ENCODE measurements at regions not wholly inside any gene's neighbourhood (a gene's known extent, or its start where the extent isn't known, plus 50 kb on each side); places are given as distances from the start of the nearest gene placed in this dataset.

- Histone ChIP-seq H3K27ac (ENCODE audit: low read depth, low read length) (no peak overlapping the region), H3K4me3 (ENCODE audit: low read depth, low read length) (no peak overlapping the region), H3K9me3 (ENCODE audit: control insufficient read depth, insufficient read depth, low read length) (no peaks in the 10 kb centered on the region), H3K27me3 (ENCODE audit: control insufficient read depth, insufficient read depth, low read length) (peaks cover 3% of the 10 kb centered on the region)
- ChIA-PET POLR2A (interaction anchor here (0.7 kb wide), 1 partner anchor 1682 kb away, joined by 3 read pairs; no protein-coding TSS in a partner anchor), CTCF (no interaction called here)
- TF ChIP-seq, protein P1, sequence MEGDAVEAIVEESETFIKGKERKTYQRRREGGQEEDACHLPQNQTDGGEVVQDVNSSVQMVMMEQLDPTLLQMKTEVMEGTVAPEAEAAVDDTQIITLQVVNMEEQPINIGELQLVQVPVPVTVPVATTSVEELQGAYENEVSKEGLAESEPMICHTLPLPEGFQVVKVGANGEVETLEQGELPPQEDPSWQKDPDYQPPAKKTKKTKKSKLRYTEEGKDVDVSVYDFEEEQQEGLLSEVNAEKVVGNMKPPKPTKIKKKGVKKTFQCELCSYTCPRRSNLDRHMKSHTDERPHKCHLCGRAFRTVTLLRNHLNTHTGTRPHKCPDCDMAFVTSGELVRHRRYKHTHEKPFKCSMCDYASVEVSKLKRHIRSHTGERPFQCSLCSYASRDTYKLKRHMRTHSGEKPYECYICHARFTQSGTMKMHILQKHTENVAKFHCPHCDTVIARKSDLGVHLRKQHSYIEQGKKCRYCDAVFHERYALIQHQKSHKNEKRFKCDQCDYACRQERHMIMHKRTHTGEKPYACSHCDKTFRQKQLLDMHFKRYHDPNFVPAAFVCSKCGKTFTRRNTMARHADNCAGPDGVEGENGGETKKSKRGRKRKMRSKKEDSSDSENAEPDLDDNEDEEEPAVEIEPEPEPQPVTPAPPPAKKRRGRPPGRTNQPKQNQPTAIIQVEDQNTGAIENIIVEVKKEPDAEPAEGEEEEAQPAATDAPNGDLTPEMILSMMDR (IDR thresholded peaks at IDR 0.05; ENCODE audit: low read depth, low read length), result no peak
- DNase-seq (ENCODE audit: low read depth, low spot score), result no peak
Observed at GRCh38 chr16:26802440-26802839, 264.3 kb upstream of the C16orf82 start.

DNA sequence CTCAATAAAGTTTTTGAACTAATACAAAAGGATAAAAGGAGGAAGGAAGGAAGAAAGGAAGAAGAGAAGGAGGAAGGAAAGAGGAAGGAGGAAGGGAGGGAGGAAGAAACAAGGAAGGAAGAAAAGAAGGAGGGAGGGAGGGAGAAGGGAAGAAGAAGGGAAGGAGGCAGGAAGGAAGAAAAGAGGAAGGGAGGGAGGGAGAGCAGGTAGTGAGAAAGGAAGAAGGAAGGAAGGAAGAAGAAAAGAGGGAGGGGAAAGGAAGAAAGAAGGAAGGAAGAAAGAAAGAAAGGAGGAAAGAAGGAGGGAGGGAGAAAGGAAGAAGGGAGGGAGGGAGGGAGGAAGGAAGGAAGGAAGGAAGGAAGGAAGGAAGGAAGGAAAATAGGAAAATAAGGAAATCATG lies 263.8 kb upstream of the C16orf82 start:
- POLR2A ChIA-PET, result no interaction called here

GRCh38 chr16:26806657-26807056 lies 260.1 kb upstream of the C16orf82 start:
- CTCF ChIA-PET, result no interaction called here
- TF ChIP-seq, protein P1 (IDR thresholded peaks at IDR 0.05; ENCODE audit: low read depth, low read length), result no peak

More for the DNA sequence above, 263.8 kb upstream of the C16orf82 start:
- Histone ChIP-seq H3K9me3 (ENCODE audit: control insufficient read depth, insufficient read depth, low read length) (no peaks in the 10 kb centered on the region), H3K27me3 (ENCODE audit: control insufficient read depth, insufficient read depth, low read length) (peaks cover 3% of the 10 kb centered on the region), H3K27ac (ENCODE audit: low read depth, low read length) (no peak overlapping the region), H3K4me3 (ENCODE audit: low read depth, low read length) (no peak overlapping the region)
- DNase-seq (ENCODE audit: low read depth, low spot score), result no peak
- TF ChIP-seq, protein P1 (IDR thresholded peaks at IDR 0.05; ENCODE audit: low read depth, low read length), result no peak
- CTCF ChIA-PET, result no interaction called here

GRCh38 chr16:26809461-26809860 lies 257.3 kb upstream of the C16orf82 start:
- Histone ChIP-seq H3K27ac (ENCODE audit: low read depth, low read length) (no peak overlapping the region), H3K27me3 (ENCODE audit: control insufficient read depth, insufficient read depth, low read length) (peaks cover 6% of the 10 kb centered on the region), H3K4me3 (ENCODE audit: low read depth, low read length) (no peak overlapping the region), H3K9me3 (ENCODE audit: control insufficient read depth, insufficient read depth, low read length) (no peaks in the 10 kb centered on the region)
- POLR2A ChIA-PET, result no interaction called here
- DNase-seq (ENCODE audit: low read depth, low spot score), result no peak
- TF ChIP-seq, protein P1 (IDR thresholded peaks at IDR 0.05; ENCODE audit: low read depth, low read length), result no peak
- CTCF ChIA-PET, result no interaction called here

More at GRCh38 chr16:26806657-26807056, 260.1 kb upstream of the C16orf82 start:
- Histone ChIP-seq H3K27me3 (ENCODE audit: control insufficient read depth, insufficient read depth, low read length) (peaks cover 3% of the 10 kb centered on the region), H3K9me3 (ENCODE audit: control insufficient read depth, insufficient read depth, low read length) (no peaks in the 10 kb centered on the region), H3K27ac (ENCODE audit: low read depth, low read length) (no peak overlapping the region), H3K4me3 (ENCODE audit: low read depth, low read length) (no peak overlapping the region)
- POLR2A ChIA-PET, result no interaction called here
- no peak for DNase-seq (ENCODE audit: low read depth, low spot score)

GRCh38 chr16:26816266-26816665 lies 250.5 kb upstream of the C16orf82 start:
- Histone ChIP-seq H3K27me3 (ENCODE audit: control insufficient read depth, insufficient read depth, low read length) (peaks cover 4% of the 10 kb centered on the region), H3K27ac (ENCODE audit: low read depth, low read length) (no peak overlapping the region), H3K9me3 (ENCODE audit: control insufficient read depth, insufficient read depth, low read length) (no peaks in the 10 kb centered on the region), H3K4me3 (ENCODE audit: low read depth, low read length) (no peak overlapping the region)
- ChIA-PET CTCF (no interaction called here), POLR2A (no interaction called here)
- no peak for DNase-seq (ENCODE audit: low read depth, low spot score)
- TF ChIP-seq, protein P1 (IDR thresholded peaks at IDR 0.05; ENCODE audit: low read depth, low read length), result no peak
